Activated naive CD8-positive, alpha-beta T cell (primary cell): ENCODE measurements at regions not wholly inside any gene's neighbourhood (a gene's known extent, or its start where the extent isn't known, plus 50 kb on each side); places are given as distances from the start of the nearest gene placed in this dataset.

Experiments
- H3K27ac Mint-ChIP-seq: one replicate; pipeline ENCODE4 v1.8.0; 2021; ENCODE audit warnings: mixed read lengths
- H3K27me3 Mint-ChIP-seq: one replicate; pipeline ENCODE4 v1.8.0; 2021; ENCODE audit warnings: mixed read lengths
- H3K36me3 Mint-ChIP-seq: one replicate; pipeline ENCODE4 v1.8.0; 2021; ENCODE audit warnings: mixed read lengths
- H3K4me1 Mint-ChIP-seq: one replicate; pipeline ENCODE4 v1.8.0; 2021; ENCODE audit warnings: low read depth, mixed read lengths
- H3K4me3 Mint-ChIP-seq: one replicate; pipeline ENCODE4 v1.8.0; 2021; ENCODE audit warnings: mild to moderate bottlenecking, mixed read lengths
- H3K9me3 Mint-ChIP-seq: one replicate; pipeline ENCODE4 v1.8.0; 2021; ENCODE audit warnings: low read depth, mixed read lengths

DNA sequence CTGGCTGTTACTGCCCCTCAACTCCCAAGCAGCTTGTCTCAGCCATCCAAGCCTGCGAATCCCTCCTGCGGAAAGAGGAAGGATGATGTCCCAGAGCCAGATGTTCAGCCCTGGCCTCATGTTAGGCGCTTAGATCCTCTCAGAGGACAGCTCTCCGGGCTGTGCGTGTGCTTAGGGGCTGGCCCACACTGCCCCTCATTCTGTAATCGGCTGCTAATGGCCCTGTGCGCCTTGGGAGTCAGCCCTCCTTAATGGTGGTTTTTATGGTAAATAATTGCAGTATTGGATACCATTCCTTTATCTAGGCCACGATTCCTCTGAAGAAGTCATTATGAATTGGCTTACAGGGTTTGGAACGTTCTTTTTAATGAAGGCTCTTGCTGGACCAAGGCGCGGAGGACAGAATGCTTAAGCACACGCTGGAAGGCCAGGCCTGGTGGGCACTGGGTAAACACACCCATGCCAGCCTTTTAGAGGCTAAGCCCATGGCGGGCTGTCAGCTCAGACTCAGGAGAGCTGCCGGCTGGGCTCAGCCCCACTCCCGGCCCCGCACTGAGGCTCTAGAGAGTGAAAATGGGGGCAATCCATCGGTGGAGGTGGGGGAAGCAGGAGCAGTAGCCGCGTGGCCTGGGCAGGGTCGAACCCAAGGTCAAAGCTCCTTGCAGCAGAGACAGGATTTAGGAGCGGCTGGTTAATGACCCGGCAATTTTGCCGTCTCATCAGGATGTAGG lies 1157.5 kb downstream of the BRD1 start:
- no peaks in the 10 kb centered on the region for H3K36me3 Mint-ChIP-seq
- peaks cover 12% of the 10 kb centered on the region for H3K9me3 Mint-ChIP-seq
- no peak overlapping the region for H3K27ac Mint-ChIP-seq
- no peaks in the 10 kb centered on the region for H3K4me1 Mint-ChIP-seq
- no peak overlapping the region for H3K4me3 Mint-ChIP-seq
- no peaks in the 10 kb centered on the region for H3K27me3 Mint-ChIP-seq

DNA sequence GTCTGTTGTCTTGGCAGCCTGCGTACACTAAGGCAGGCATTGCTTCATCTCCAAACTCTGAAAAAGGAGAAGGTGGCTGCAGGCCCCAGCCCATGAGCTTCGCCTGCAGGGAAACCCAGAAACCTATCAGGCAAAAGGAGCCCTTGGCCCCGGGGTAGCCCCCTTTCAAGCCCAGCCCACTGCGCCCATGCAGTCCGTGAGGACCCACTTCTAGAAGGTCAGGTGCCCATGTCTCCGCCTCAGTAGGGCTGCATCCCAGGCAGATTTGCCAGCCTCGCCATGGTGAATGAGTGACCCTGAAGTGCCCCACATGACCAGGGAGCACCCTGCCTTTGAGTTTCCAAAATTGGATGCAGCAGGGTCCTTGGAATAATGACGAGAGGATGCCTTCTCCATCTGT lies 1158.4 kb downstream of the BRD1 start:
- H3K9me3 Mint-ChIP-seq, result peaks cover 13% of the 10 kb centered on the region

DNA sequence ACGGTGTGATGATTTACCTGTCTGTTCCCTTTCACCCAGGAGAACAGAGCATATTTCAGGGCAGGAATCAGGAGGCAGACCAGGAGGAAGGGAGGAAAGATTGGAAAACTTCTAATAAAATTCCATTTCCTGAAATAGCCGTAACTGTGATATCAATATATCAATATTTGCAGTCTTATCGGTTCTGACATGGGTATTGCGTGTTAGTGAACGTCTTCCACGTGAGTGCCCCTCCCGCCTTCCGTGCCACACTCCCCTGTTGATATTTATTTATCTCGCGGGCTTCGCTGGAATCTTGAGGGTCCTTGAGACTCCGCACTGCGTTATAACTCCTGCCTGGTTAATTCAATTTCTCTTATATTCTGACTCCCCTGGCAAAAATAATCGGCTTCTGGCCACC lies 1160.4 kb downstream of the BRD1 start:
- no peaks in the 10 kb centered on the region for H3K36me3 Mint-ChIP-seq
- no peaks in the 10 kb centered on the region for H3K27me3 Mint-ChIP-seq
- H3K4me1 Mint-ChIP-seq, result no peaks in the 10 kb centered on the region
- H3K9me3 Mint-ChIP-seq, result peaks cover 6% of the 10 kb centered on the region
- H3K4me3 Mint-ChIP-seq, result no peak overlapping the region
- H3K27ac Mint-ChIP-seq, result no peak overlapping the region

More for the DNA sequence above, 1158.4 kb downstream of the BRD1 start:
- Mint-ChIP-seq H3K4me3 (no peak overlapping the region), H3K27ac (no peak overlapping the region), H3K36me3 (no peaks in the 10 kb centered on the region), H3K4me1 (no peaks in the 10 kb centered on the region), H3K27me3 (no peaks in the 10 kb centered on the region)

GRCh38 chr22:48666620-48667019 lies 1161.1 kb downstream of the BRD1 start:
- H3K27ac Mint-ChIP-seq, result no peak overlapping the region
- no peak overlapping the region for H3K4me3 Mint-ChIP-seq
- no peaks in the 10 kb centered on the region for H3K27me3 Mint-ChIP-seq
- H3K4me1 Mint-ChIP-seq, result no peaks in the 10 kb centered on the region
- H3K36me3 Mint-ChIP-seq, result no peaks in the 10 kb centered on the region
- peaks cover 3% of the 10 kb centered on the region for H3K9me3 Mint-ChIP-seq

GRCh38 chr22:48665311-48665995 lies 1162.2 kb downstream of the BRD1 start:
- no peak overlapping the region for H3K27ac Mint-ChIP-seq
- H3K4me3 Mint-ChIP-seq, result no peak overlapping the region
- H3K27me3 Mint-ChIP-seq, result no peaks in the 10 kb centered on the region
- H3K36me3 Mint-ChIP-seq, result no peaks in the 10 kb centered on the region
- peaks cover 3% of the 10 kb centered on the region for H3K9me3 Mint-ChIP-seq
- no peaks in the 10 kb centered on the region for H3K4me1 Mint-ChIP-seq

- no peak overlapping the region for H3K27ac Mint-ChIP-seq
- H3K9me3 Mint-ChIP-seq, result peaks cover 3% of the 10 kb centered on the region
- no peaks in the 10 kb centered on the region for H3K4me1 Mint-ChIP-seq
- H3K4me3 Mint-ChIP-seq, result no peak overlapping the region
- no peaks in the 10 kb centered on the region for H3K27me3 Mint-ChIP-seq
- no peaks in the 10 kb centered on the region for H3K36me3 Mint-ChIP-seq
These were observed 1163.1 kb downstream of the BRD1 start for GRCh38 chr22:48664586-48664985.

DNA sequence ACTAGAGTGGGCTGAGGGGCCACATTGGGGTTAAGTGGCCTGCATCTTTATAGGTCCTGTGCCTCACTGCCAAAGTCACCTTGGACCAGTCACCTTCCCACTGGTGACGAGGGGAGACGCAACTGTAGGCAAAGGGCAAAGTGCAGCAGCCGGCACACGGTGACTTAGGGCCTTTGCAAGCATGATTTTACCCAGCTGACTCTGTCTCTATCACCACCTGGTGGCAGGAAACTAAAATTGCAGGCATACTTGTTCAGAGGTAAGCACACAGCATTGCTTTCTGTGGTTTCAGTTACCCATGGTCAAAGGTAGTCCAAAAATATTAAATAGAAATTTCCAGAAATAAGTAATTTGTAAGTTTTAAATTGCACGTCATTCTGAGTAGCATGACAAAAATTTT lies 1164.4 kb downstream of the BRD1 start:
- no peaks in the 10 kb centered on the region for H3K27me3 Mint-ChIP-seq
- no peaks in the 10 kb centered on the region for H3K36me3 Mint-ChIP-seq
- H3K27ac Mint-ChIP-seq, result no peak overlapping the region
- no peaks in the 10 kb centered on the region for H3K4me1 Mint-ChIP-seq
- no peak overlapping the region for H3K4me3 Mint-ChIP-seq
- peaks cover 3% of the 10 kb centered on the region for H3K9me3 Mint-ChIP-seq

DNA sequence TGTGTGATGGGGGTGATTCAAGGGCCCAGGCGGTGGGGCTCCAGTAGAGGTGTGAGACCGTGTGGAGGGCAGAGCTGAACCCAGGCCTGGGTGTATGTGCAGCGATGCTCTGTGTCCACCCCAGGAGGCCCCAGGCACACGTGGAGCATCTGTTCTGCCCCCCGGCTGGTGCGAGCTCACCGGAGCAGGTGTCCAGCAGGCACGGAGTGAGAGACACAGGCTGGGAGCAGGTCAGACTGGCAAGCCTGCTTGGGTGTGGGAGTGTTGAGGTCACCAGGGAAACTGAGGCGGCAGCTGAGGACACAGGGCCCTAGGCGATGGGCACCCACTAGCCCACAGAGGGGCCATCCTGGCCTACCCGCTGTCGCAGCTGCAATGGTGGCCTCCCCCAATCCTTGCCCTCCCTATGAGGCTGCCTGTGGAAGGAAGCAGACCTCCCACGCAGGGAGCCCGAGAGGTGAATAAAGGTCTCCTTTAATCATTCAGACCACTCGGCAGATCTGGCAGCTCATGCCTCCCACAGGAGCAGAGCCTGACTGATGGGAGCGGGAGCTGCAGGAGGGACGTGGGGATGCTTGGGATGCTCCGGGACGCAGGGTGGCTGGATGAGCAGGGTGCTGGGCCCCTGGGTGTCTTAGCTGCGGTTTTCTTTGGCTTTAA lies 1165.1 kb downstream of the BRD1 start:
- Mint-ChIP-seq H3K27me3 (no peaks in the 10 kb centered on the region), H3K4me3 (no peak overlapping the region), H3K27ac (no peak overlapping the region), H3K36me3 (no peaks in the 10 kb centered on the region), H3K9me3 (peaks cover 3% of the 10 kb centered on the region), H3K4me1 (no peaks in the 10 kb centered on the region)

DNA sequence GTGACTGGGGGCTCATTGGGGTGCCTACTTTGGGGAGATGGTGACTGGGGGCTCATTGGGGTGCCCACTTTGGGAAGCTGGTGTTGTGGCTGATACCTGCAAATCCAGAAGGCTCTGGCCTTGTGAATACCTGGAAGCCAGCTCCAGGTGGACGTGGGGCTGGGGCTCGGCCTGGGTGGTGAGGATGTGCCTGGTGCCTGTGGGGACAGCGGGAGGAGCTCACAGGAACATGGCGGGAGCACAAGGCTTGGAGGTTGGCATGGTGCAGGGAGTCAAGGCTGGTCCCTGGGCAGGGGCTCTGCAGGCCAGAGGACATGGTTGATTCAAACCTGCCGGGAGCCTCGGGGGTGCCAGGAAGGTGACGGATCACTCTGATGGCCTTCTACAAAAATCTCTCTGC lies 1165.7 kb downstream of the BRD1 start:
- H3K4me3 Mint-ChIP-seq, result no peak overlapping the region
- H3K36me3 Mint-ChIP-seq, result no peaks in the 10 kb centered on the region
- H3K9me3 Mint-ChIP-seq, result peaks cover 3% of the 10 kb centered on the region
- no peaks in the 10 kb centered on the region for H3K4me1 Mint-ChIP-seq
- H3K27me3 Mint-ChIP-seq, result no peaks in the 10 kb centered on the region
- no peak overlapping the region for H3K27ac Mint-ChIP-seq

GRCh38 chr22:48660790-48661740 lies 1166.6 kb downstream of the BRD1 start:
- H3K4me1 Mint-ChIP-seq, result no peaks in the 10 kb centered on the region
- H3K4me3 Mint-ChIP-seq, result no peak overlapping the region
- H3K9me3 Mint-ChIP-seq, result peaks cover 3% of the 10 kb centered on the region
- no peaks in the 10 kb centered on the region for H3K27me3 Mint-ChIP-seq
- no peak overlapping the region for H3K27ac Mint-ChIP-seq
- H3K36me3 Mint-ChIP-seq, result no peaks in the 10 kb centered on the region

- Mint-ChIP-seq H3K4me1 (no peaks in the 10 kb centered on the region), H3K27me3 (no peaks in the 10 kb centered on the region), H3K36me3 (no peaks in the 10 kb centered on the region), H3K27ac (no peak overlapping the region), H3K4me3 (no peak overlapping the region), H3K9me3 (peaks cover 3% of the 10 kb centered on the region)
These were observed 1167.4 kb downstream of the BRD1 start for GRCh38 chr22:48660104-48660789.

GRCh38 chr22:48659404-48659996 lies 1168.2 kb downstream of the BRD1 start:
- H3K27ac Mint-ChIP-seq, result no peak overlapping the region
- H3K4me1 Mint-ChIP-seq, result no peaks in the 10 kb centered on the region
- H3K36me3 Mint-ChIP-seq, result no peaks in the 10 kb centered on the region
- H3K4me3 Mint-ChIP-seq, result no peak overlapping the region
- H3K27me3 Mint-ChIP-seq, result no peaks in the 10 kb centered on the region
- peaks cover 3% of the 10 kb centered on the region for H3K9me3 Mint-ChIP-seq

DNA sequence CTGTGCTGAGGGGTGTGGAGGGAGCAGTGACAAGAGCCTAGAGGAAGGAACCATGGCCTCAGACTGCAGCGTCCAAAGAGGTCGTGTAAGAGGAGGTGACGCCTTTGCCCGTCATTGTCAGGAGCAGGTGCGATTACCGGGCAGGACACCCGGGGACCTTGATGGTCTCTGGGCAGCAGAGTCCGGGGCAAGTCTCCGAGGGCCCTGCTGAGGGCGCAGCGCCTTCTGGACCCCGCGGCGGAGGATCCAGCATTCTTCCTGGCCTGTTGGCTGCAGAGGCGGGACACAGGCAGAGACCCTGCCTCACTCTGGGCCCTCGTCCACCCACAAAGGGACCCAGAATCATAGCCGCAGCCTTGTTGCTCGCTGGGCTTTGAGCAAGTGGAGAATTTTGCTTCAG lies 1168.8 kb downstream of the BRD1 start:
- H3K27ac Mint-ChIP-seq, result no peak overlapping the region
- H3K9me3 Mint-ChIP-seq, result no peaks in the 10 kb centered on the region
- H3K4me1 Mint-ChIP-seq, result no peaks in the 10 kb centered on the region
- H3K27me3 Mint-ChIP-seq, result no peaks in the 10 kb centered on the region
- H3K4me3 Mint-ChIP-seq, result no peak overlapping the region
- H3K36me3 Mint-ChIP-seq, result no peaks in the 10 kb centered on the region

- Mint-ChIP-seq H3K27me3 (no peaks in the 10 kb centered on the region), H3K4me3 (no peak overlapping the region), H3K36me3 (no peaks in the 10 kb centered on the region), H3K9me3 (no peaks in the 10 kb centered on the region), H3K4me1 (no peaks in the 10 kb centered on the region), H3K27ac (no peak overlapping the region)
These were observed 1169.4 kb downstream of the BRD1 start for GRCh38 chr22:48658246-48658645.
